Endothelial cell of umbilical vein (primary cell): ENCODE measurements at regions not wholly inside any gene's neighbourhood (a gene's known extent, or its start where the extent isn't known, plus 50 kb on each side); places are given as distances from the start of the nearest gene placed in this dataset.

Experiments used
- BruUV-seq: library from RNA; stranded (reverse); fragments of 400-500 nt; replicated peaks from 2 replicates; lab custom pipeline; 2021; lab: Mats Ljungman, UMichigan
- CTCF ChIA-PET: fragments of 300-600, 350-600 bp; sonication (Branson Sonifier 250); formaldehyde crosslinking; loops from one replicate; lab custom pipeline; 2021; ENCODE audit warnings: antibody characterized with exemption, inconsistent platforms; lab: Charles Lee
- POLR2A ChIA-PET: fragments of 300-600, 350-600 bp; sonication (Branson Sonifier 250); formaldehyde crosslinking; loops from one replicate; lab custom pipeline; 2021; ENCODE audit warnings: antibody characterized with exemption, inconsistent platforms; lab: Charles Lee
- DNase-seq: peaks from one replicate; pipeline ENCODE4 v3.0.0-alpha.2; 2011; ENCODE audit warnings: low read depth, low spot score
- FAIRE-seq: peaks from 2 replicates; lab custom pipeline; 2011; peaks lifted over from hg19 to GRCh38; lab: Jason Lieb, UNC
- H2AFZ ChIP-seq: 2 replicates; pipeline ENCODE4 v1.6.0; 2012; ENCODE audit warnings: low read depth, low read length, control low read depth, inconsistent platforms
- H3K27ac ChIP-seq: 2 replicates; pipeline ENCODE4 v1.5.1; 2011; ENCODE audit warnings: low read depth, mild to moderate bottlenecking, control low read depth, low read length, moderate library complexity; ENCODE audit not compliant: insufficient read depth
- H3K27me3 ChIP-seq, 2 experiments: 2 replicates each; pipeline versions ENCODE4 v1.6.0 to v1.6.1; 2011; ENCODE audit warnings: low read length in 2 of 2, mixed read lengths in 1 of 2; ENCODE audit not compliant: control insufficient read depth in 2 of 2, insufficient read depth in 2 of 2
- H3K36me3 ChIP-seq, 2 experiments: 2 replicates in 1 of 2; 3 replicates in 1 of 2; pipeline ENCODE4 v1.5.1; 2011; ENCODE audit warnings: low read length in 2 of 2, mild to moderate bottlenecking in 1 of 2, moderate library complexity in 1 of 2; ENCODE audit not compliant: control insufficient read depth in 2 of 2, insufficient read depth in 2 of 2; ENCODE audit errors: extremely low read depth in 1 of 2
- H3K4me1 ChIP-seq: 3 replicates; pipeline ENCODE4 v1.5.1; 2011; ENCODE audit warnings: mild to moderate bottlenecking, low read length; ENCODE audit not compliant: control insufficient read depth, insufficient read depth; ENCODE audit errors: extremely low read depth
- H3K4me2 ChIP-seq: 2 replicates; pipeline ENCODE4 v1.6.1; 2011; ENCODE audit warnings: low read length, control low read depth, mixed read lengths; ENCODE audit not compliant: insufficient read depth
- H3K4me3 ChIP-seq, 3 experiments: fragments of 200-600 bp in 1 of 3; sonication (generic), shearing (Covaris generic) in 1 of 3; replicated peaks in 1 of 3; 2 replicates each; pipeline ENCODE4 v1.5.1; 2011 to 2016; ENCODE audit warnings: control low read depth in 3 of 3, low read length in 3 of 3, mild to moderate bottlenecking in 2 of 3, inconsistent platforms in 1 of 3, low read depth in 1 of 3, moderate library complexity in 1 of 3; ENCODE audit not compliant: insufficient read depth in 1 of 3
- H3K79me2 ChIP-seq: 2 replicates; pipeline ENCODE4 v1.6.0; 2012; ENCODE audit warnings: low read length, inconsistent platforms; ENCODE audit not compliant: control insufficient read depth, insufficient read depth
- H3K9ac ChIP-seq: replicated peaks from 2 replicates; pipeline ENCODE3; 2011; ENCODE audit warnings: low read length, control low read depth; ENCODE audit not compliant: insufficient read depth; ENCODE audit errors: extremely low read depth
- H3K9me1 ChIP-seq: replicated peaks from 3 replicates; pipeline ENCODE4 v1.6.0; 2011; ENCODE audit warnings: mild to moderate bottlenecking, low read length; ENCODE audit not compliant: control insufficient read depth, insufficient read depth; ENCODE audit errors: extremely low read depth
- H3K9me3 ChIP-seq: replicated peaks from 2 replicates; pipeline ENCODE4 v1.5.1; 2012; ENCODE audit warnings: low read length, inconsistent platforms; ENCODE audit not compliant: control insufficient read depth, insufficient read depth
- H4K20me1 ChIP-seq: replicated peaks from 2 replicates; pipeline ENCODE3; 2011; ENCODE audit warnings: mild to moderate bottlenecking, low read length; ENCODE audit not compliant: control insufficient read depth, insufficient read depth; ENCODE audit errors: extremely low read depth
- CTCF ChIP-seq, 2 donors: IDR thresholded peaks; 1 replicate in 1 of 2; 2 replicates in 1 of 2; pipeline ENCODE4 v1.5.1; 2011; ENCODE audit warnings: low read length in 2 of 2, mild to moderate bottlenecking in 2 of 2, moderate library complexity in 2 of 2, control low read depth in 1 of 2, inconsistent platforms in 1 of 2, low read depth in 1 of 2; ENCODE audit not compliant: insufficient read depth in 1 of 2; ENCODE audit errors: extremely low read depth in 1 of 2
- EZH2 ChIP-seq: IDR thresholded peaks from 2 replicates; pipeline ENCODE4 v1.6.1; 2012; ENCODE audit warnings: borderline replicate concordance, low read depth, mild to moderate bottlenecking, moderate library complexity, low read length, inconsistent platforms; ENCODE audit not compliant: severe bottlenecking
- FOS ChIP-seq: IDR thresholded peaks from 2 replicates; pipeline ENCODE4 v1.6.1; 2011; ENCODE audit warnings: mild to moderate bottlenecking, low read length, moderate library complexity, borderline replicate concordance; ENCODE audit not compliant: insufficient read depth
- GATA2 ChIP-seq: IDR thresholded peaks from 2 replicates; pipeline ENCODE4 v1.7.0; 2011; ENCODE audit warnings: low read depth, mild to moderate bottlenecking, moderate library complexity, mixed read lengths, low read length; ENCODE audit not compliant: insufficient read length, insufficient read depth
- JUN ChIP-seq: IDR thresholded peaks from 2 replicates; pipeline ENCODE4 v1.6.1; 2011; ENCODE audit warnings: borderline replicate concordance, low read depth; ENCODE audit not compliant: insufficient read length, insufficient read depth
- MAX ChIP-seq: IDR thresholded peaks from 2 replicates; pipeline ENCODE4 v1.6.1; 2011; ENCODE audit not compliant: insufficient read depth, insufficient read length
- POLR2A ChIP-seq: IDR thresholded peaks from 2 replicates; pipeline ENCODE4 v1.6.1; 2012; ENCODE audit warnings: low read depth, mild to moderate bottlenecking, control low read depth, low read length
- POLR2AphosphoS5 ChIP-seq: IDR thresholded peaks from 2 replicates; pipeline ENCODE4 v1.6.1; 2012; ENCODE audit warnings: low read depth, mild to moderate bottlenecking, control low read depth, low read length, moderate library complexity; ENCODE audit not compliant: insufficient read depth
- dilution Hi-C: fragments of 300-500 bp; cut with MboI; formaldehyde crosslinking; loops from one replicate; pipeline ENCODE4 v1.15.0; 2019; ENCODE audit warnings: low sequenced_read_pairs; ENCODE audit not compliant: extremely low pct_ligation_motif_present
- intact Hi-C: fragments of 100-400 bp; cut with micrococcal nuclease; formaldehyde crosslinking; loops from one replicate; pipeline ENCODE4 v1.10.0; 2022

GRCh38 chr18:43482136-43482535 lies 204.8 kb upstream of the SYT4 start:
- intact Hi-C loops (no loop called here), dilution Hi-C loops (no loop called here)
- no peaks in the 10 kb centered on the region for H4K20me1 ChIP-seq
- H3K4me2 ChIP-seq, result no peak overlapping the region
- peaks cover 4% of the 10 kb centered on the region for H3K9me3 ChIP-seq
- TF ChIP-seq MAX (no peak), EZH2 (no peak), POLR2A (no peak), CTCF (IDR thresholded peaks at IDR 0.05; ENCODE audit: extremely low read depth in 1 of 2, insufficient read depth in 1 of 2, low read depth in 1 of 2, low read length in 2 of 2) (no peak), POLR2AphosphoS5 (no peak), GATA2 (no peak), JUN (no peak), FOS (no peak)
- BruUV-seq, result no TSS peak
- no peak overlapping the region for H3K27ac ChIP-seq
- H3K27me3 ChIP-seq, result no peaks in the 10 kb centered on the region
- H3K79me2 ChIP-seq, result no peaks in the 10 kb centered on the region
- ChIA-PET POLR2A (no interaction called here), CTCF (no interaction called here)
- H3K9me1 ChIP-seq, result no peaks in the 10 kb centered on the region
- no peak overlapping the region for H2AFZ ChIP-seq
- no peaks in the 10 kb centered on the region for H3K4me1 ChIP-seq
- H3K9ac ChIP-seq, result no peak overlapping the region
- FAIRE-seq (no peak), DNase-seq (no peak)
- H3K36me3 ChIP-seq, result no peaks in the 10 kb centered on the region
- H3K4me3 ChIP-seq, result no peak overlapping the region
